Astrocyte (in vitro differentiated cells and primary cell): ENCODE measurements at regions not wholly inside any gene's neighbourhood (a gene's known extent, or its start where the extent isn't known, plus 50 kb on each side); places are given as distances from the start of the nearest gene placed in this dataset.

Source experiments
- CTCF ChIP-seq: IDR thresholded peaks from 2 replicates; pipeline ENCODE4 v1.5.1; 2011; ENCODE audit warnings: low read depth, mild to moderate bottlenecking, inconsistent platforms, low read length, moderate library complexity; ENCODE audit not compliant: insufficient read depth
- EZH2 ChIP-seq: IDR thresholded peaks from 2 replicates; pipeline ENCODE4 v1.6.1; 2012; ENCODE audit warnings: mild to moderate bottlenecking, low read length, inconsistent platforms; ENCODE audit not compliant: insufficient read depth

GRCh38 chr9:135335691-135336181, 143.8 kb upstream of the PPP1R26 start:
- TF ChIP-seq EZH2 = no peak
- no peak for TF ChIP-seq CTCF
